ENCODE measurements at regions not wholly inside any gene's neighbourhood (a gene's known extent, or its start where the extent isn't known, plus 50 kb on each side); places are given as distances from the start of the nearest gene placed in this dataset.

DNA sequence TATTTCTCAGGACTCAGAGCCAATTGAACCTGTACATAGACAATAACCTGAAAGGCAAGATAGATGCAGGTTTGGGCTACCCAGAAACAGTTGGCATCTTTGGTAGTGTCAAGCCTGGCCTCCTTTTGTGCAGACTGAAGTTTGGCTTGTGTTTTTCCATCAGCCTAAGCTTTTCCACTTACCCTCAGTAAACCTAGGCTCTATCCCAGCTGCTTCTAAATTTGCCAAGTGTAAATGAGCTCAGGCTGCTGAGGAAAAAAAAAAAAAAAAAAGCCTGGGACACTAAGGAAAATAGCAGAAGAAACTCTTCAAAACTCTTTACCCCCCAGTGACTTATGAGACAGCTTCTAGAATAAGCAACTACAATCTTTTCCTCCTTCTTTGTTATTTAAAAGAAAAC lies 316.3 kb upstream of the SORCS1 start:
- Histone ChIP-seq H3K4me3 (ENCODE audit: low read depth in 1 of 2, low read length in 2 of 2) (no peak overlapping the region), H3K9me3 (ENCODE audit: low read length) (no peaks in the 10 kb centered on the region), H3K9ac (ENCODE audit: low read length) (no peak overlapping the region), H3K4me1 (ENCODE audit: insufficient read depth, low read length) (peaks cover 4% of the 10 kb centered on the region), H3K27me3 (ENCODE audit: control insufficient read depth in 1 of 2, insufficient read depth in 2 of 2, low read length in 2 of 2) (no peaks in the 10 kb centered on the region), H3K36me3 (ENCODE audit: insufficient read depth, low read length) (no peaks in the 10 kb centered on the region), H3K27ac (ENCODE audit: low read depth, low read length) (no peak overlapping the region)

DNA sequence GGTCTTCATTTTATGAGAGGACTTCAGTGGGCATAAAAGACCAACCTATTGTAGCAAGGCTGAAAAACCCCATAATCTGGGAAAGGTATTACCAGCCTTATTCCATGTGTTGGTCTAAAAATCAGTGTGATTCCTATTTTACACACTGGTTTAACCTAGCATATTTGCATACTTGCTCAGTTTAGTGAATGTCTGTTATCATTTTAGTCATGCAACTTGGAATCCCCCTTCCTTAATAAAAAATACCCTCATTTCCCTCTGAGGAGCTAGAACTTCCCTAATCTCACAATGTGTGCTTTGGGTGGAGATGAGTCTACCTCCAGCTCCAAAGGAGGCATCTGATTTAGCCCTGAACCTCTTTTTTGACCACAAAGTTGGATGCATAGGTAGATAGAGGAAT lies 312.8 kb upstream of the SORCS1 start:
- no peak overlapping the region for H3K27ac ChIP-seq (ENCODE audit: low read depth, low read length)
- H3K9ac ChIP-seq (ENCODE audit: low read length), result no peak overlapping the region
- H3K9me3 ChIP-seq (ENCODE audit: low read length), result no peaks in the 10 kb centered on the region
- no peaks in the 10 kb centered on the region for H3K36me3 ChIP-seq (ENCODE audit: insufficient read depth, low read length)
- no peak overlapping the region for H3K4me3 ChIP-seq (ENCODE audit: low read depth in 1 of 2, low read length in 2 of 2)
- peaks cover 4% of the 10 kb centered on the region for H3K4me1 ChIP-seq (ENCODE audit: insufficient read depth, low read length)
- no peaks in the 10 kb centered on the region for H3K27me3 ChIP-seq (ENCODE audit: control insufficient read depth in 1 of 2, insufficient read depth in 2 of 2, low read length in 2 of 2)

DNA sequence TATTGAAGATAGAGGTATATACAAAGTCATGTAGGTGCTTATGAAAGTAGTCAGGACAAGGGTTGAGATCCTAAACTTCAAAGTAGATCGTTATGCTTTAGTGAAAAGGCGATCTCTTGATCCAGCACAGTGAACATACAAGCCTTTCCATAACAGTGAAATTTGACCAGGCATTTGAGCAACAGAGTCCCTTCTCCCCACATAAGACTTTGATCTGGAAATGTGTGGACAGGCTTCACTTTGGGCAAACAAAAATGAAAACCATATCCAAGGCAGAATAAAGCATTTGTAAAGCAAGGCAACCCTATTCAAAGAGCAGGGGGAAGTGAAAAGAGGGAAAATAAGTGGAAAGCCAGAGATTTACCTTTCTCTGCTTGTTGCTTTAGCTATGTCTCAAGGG lies 311.9 kb upstream of the SORCS1 start:
- Histone ChIP-seq H3K9me3 (ENCODE audit: low read length) (no peaks in the 10 kb centered on the region), H3K4me1 (ENCODE audit: insufficient read depth, low read length) (peaks cover 4% of the 10 kb centered on the region), H3K27ac (ENCODE audit: low read depth, low read length) (no peak overlapping the region), H3K36me3 (ENCODE audit: insufficient read depth, low read length) (no peaks in the 10 kb centered on the region), H3K9ac (ENCODE audit: low read length) (no peak overlapping the region), H3K27me3 (ENCODE audit: control insufficient read depth in 1 of 2, insufficient read depth in 2 of 2, low read length in 2 of 2) (no peaks in the 10 kb centered on the region), H3K4me3 (ENCODE audit: low read depth in 1 of 2, low read length in 2 of 2) (no peak overlapping the region)

DNA sequence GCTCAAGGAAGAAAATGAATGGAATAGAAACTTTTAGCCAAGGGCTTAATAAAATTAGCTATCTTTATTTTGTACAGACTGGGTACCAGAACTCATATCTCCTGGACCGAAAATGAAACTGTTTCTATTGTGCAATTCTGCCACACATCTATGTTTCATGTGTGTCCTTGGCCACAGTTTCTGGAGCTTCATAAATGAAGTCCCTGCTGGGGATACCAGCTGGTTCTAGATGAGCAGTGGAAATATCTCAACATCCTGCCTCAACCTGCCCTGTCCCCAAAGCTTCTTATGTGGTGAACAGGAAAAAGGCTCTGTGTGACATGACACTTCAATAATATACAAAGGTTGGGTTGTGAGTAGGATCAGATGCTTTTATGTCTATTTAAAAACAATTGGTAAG lies 310.1 kb upstream of the SORCS1 start:
- peaks cover 4% of the 10 kb centered on the region for H3K4me1 ChIP-seq (ENCODE audit: insufficient read depth, low read length)
- no peaks in the 10 kb centered on the region for H3K9me3 ChIP-seq (ENCODE audit: low read length)
- H3K36me3 ChIP-seq (ENCODE audit: insufficient read depth, low read length), result no peaks in the 10 kb centered on the region
- no peak overlapping the region for H3K27ac ChIP-seq (ENCODE audit: low read depth, low read length)
- no peak overlapping the region for H3K4me3 ChIP-seq (ENCODE audit: low read depth in 1 of 2, low read length in 2 of 2)
- no peak overlapping the region for H3K9ac ChIP-seq (ENCODE audit: low read length)
- H3K27me3 ChIP-seq (ENCODE audit: control insufficient read depth in 1 of 2, insufficient read depth in 2 of 2, low read length in 2 of 2), result no peaks in the 10 kb centered on the region

DNA sequence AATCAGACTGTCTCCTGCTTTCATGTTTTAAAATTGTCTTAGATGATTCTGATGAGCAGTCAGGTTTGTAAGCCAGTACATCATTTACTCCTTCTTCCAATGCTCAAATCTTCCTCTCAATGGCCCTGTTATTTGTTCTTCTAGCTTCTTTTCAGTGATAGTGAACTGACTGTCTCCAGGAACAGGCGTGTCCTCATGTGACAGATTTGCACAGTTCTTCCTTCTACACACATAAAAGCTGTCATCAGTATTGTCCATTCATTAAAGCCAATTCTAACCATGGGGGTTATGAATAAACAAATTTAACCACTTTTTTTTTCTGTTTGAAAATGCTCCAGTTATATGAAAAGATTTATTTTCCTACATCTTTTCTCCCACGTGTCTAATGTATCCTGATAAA lies 308.7 kb upstream of the SORCS1 start:
- H3K4me3 ChIP-seq (ENCODE audit: low read depth in 1 of 2, low read length in 2 of 2), result no peak overlapping the region
- no peaks in the 10 kb centered on the region for H3K36me3 ChIP-seq (ENCODE audit: insufficient read depth, low read length)
- H3K9ac ChIP-seq (ENCODE audit: low read length), result no peak overlapping the region
- H3K4me1 ChIP-seq (ENCODE audit: insufficient read depth, low read length), result peaks cover 4% of the 10 kb centered on the region
- H3K27ac ChIP-seq (ENCODE audit: low read depth, low read length), result no peak overlapping the region
- H3K9me3 ChIP-seq (ENCODE audit: low read length), result no peaks in the 10 kb centered on the region
- H3K27me3 ChIP-seq (ENCODE audit: control insufficient read depth in 1 of 2, insufficient read depth in 2 of 2, low read length in 2 of 2), result no peaks in the 10 kb centered on the region

DNA sequence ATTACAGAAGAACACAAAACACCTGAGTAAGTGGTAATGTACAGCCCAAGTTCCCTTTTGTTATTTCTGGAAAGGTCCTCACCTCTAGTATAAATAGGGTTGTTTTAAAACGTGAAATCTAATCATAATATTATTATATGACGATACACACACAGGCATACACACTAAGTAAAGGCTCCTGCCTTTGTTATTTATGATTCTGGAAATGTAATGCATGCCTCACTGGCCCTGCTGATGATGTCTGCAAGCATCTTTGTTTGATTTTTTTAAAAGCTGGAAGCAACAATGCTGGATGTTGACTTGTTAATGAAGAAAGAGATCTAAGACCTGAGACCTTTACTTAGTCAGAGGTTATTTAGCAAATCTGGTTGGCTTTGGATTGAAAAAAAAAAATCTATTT lies 307.4 kb upstream of the SORCS1 start:
- Histone ChIP-seq H3K27me3 (ENCODE audit: control insufficient read depth in 1 of 2, insufficient read depth in 2 of 2, low read length in 2 of 2) (no peaks in the 10 kb centered on the region), H3K27ac (ENCODE audit: low read depth, low read length) (no peak overlapping the region), H3K9ac (ENCODE audit: low read length) (no peak overlapping the region), H3K4me1 (ENCODE audit: insufficient read depth, low read length) (peaks cover 4% of the 10 kb centered on the region), H3K4me3 (ENCODE audit: low read depth in 1 of 2, low read length in 2 of 2) (no peak overlapping the region), H3K36me3 (ENCODE audit: insufficient read depth, low read length) (no peaks in the 10 kb centered on the region), H3K9me3 (ENCODE audit: low read length) (no peaks in the 10 kb centered on the region)

DNA sequence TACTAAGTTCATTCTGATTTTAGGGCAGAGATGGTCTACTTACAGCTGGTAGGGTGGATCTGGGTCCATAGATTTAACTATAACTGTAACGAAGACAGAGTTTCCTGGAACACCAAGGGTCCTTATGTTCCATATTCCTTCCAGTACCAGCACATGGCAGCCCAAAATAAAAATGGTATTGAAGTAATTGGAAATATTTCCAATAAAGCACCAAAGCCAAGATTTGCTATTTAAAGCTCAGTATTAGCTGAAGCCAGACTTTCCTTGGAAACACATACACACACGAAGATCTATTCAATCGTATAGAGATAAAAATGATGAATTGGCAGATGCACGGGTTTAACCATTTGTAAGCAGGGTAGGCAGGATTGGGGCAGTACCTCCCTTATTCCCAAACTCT lies 289.1 kb upstream of the SORCS1 start:
- Histone ChIP-seq H3K27me3 (ENCODE audit: control insufficient read depth in 1 of 2, insufficient read depth in 2 of 2, low read length in 2 of 2) (no peaks in the 10 kb centered on the region), H3K4me1 (ENCODE audit: insufficient read depth, low read length) (no peaks in the 10 kb centered on the region), H3K36me3 (ENCODE audit: insufficient read depth, low read length) (no peaks in the 10 kb centered on the region), H3K4me3 (ENCODE audit: low read depth in 1 of 2, low read length in 2 of 2) (no peak overlapping the region), H3K9me3 (ENCODE audit: low read length) (no peaks in the 10 kb centered on the region), H3K9ac (ENCODE audit: low read length) (no peak overlapping the region), H3K27ac (ENCODE audit: low read depth, low read length) (no peak overlapping the region)

DNA sequence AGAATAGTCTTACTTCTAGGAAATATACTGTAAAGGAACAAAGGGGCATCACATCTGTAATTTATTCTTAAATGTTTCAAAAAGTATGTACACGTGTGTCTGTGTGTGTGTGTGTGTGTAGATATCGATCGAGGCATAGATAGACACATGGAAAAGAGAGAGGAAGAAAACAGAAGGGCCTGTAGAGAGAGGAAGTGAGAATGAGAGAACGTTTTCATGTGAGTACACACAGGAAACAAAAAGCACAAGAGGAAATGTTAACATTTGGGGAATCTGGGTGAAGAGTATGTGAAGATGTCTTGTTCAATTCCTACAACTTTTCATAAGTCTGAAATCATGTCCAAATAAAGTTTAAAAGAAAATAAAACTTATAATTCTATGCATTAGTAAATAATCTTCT lies 286.5 kb upstream of the SORCS1 start:
- no peaks in the 10 kb centered on the region for H3K36me3 ChIP-seq (ENCODE audit: insufficient read depth, low read length)
- H3K4me3 ChIP-seq (ENCODE audit: low read depth in 1 of 2, low read length in 2 of 2), result no peak overlapping the region
- H3K4me1 ChIP-seq (ENCODE audit: insufficient read depth, low read length), result no peaks in the 10 kb centered on the region
- no peak overlapping the region for H3K9ac ChIP-seq (ENCODE audit: low read length)
- H3K27me3 ChIP-seq (ENCODE audit: control insufficient read depth in 1 of 2, insufficient read depth in 2 of 2, low read length in 2 of 2), result no peaks in the 10 kb centered on the region
- no peaks in the 10 kb centered on the region for H3K9me3 ChIP-seq (ENCODE audit: low read length)
- H3K27ac ChIP-seq (ENCODE audit: low read depth, low read length), result no peak overlapping the region

DNA sequence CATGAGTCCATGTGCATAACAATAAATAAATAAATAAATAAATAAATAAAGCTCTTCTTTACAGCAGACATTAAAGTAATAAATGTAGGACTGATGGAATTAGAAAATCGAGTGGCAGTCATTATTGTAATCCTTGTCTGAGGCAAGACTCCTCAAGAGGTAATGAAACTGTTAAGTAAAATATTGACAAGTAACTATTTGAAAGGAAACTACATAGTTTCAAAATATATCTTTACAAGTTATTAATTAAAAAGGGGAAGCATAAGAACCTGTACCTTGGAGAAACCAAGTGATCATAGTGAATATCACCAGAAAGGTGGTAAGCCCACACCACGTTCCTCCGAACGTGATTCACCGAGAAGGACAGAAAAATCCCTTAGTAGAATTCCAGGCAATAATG lies 285.6 kb upstream of the SORCS1 start:
- Histone ChIP-seq H3K27me3 (ENCODE audit: control insufficient read depth in 1 of 2, insufficient read depth in 2 of 2, low read length in 2 of 2) (no peaks in the 10 kb centered on the region), H3K36me3 (ENCODE audit: insufficient read depth, low read length) (no peaks in the 10 kb centered on the region), H3K4me1 (ENCODE audit: insufficient read depth, low read length) (no peaks in the 10 kb centered on the region), H3K9ac (ENCODE audit: low read length) (no peak overlapping the region), H3K4me3 (ENCODE audit: low read depth in 1 of 2, low read length in 2 of 2) (no peak overlapping the region), H3K9me3 (ENCODE audit: low read length) (no peaks in the 10 kb centered on the region), H3K27ac (ENCODE audit: low read depth, low read length) (no peak overlapping the region)

DNA sequence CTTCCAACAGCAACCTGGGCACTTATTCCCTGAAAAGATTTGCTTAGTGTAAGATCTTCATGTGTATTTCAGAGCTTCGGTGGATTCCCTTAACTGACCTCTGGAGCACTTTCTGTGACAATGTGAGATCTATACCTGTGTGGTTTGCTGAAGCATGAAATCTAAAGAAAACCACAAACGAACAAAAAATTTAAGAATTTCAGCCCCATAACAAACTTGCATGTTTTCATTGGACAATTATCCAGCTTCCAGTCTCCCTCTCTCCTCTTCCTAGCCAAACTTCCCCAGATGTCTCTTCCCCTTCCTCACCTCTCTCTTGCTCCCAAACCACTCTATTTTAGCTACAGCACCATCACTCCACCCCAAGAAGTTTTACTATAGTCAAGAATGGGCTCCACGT lies 279.9 kb upstream of the SORCS1 start:
- Histone ChIP-seq H3K4me1 (ENCODE audit: insufficient read depth, low read length) (no peaks in the 10 kb centered on the region), H3K27me3 (ENCODE audit: control insufficient read depth in 1 of 2, insufficient read depth in 2 of 2, low read length in 2 of 2) (no peaks in the 10 kb centered on the region), H3K4me3 (ENCODE audit: low read depth in 1 of 2, low read length in 2 of 2) (no peak overlapping the region), H3K36me3 (ENCODE audit: insufficient read depth, low read length) (no peaks in the 10 kb centered on the region), H3K27ac (ENCODE audit: low read depth, low read length) (no peak overlapping the region), H3K9me3 (ENCODE audit: low read length) (no peaks in the 10 kb centered on the region), H3K9ac (ENCODE audit: low read length) (no peak overlapping the region)

DNA sequence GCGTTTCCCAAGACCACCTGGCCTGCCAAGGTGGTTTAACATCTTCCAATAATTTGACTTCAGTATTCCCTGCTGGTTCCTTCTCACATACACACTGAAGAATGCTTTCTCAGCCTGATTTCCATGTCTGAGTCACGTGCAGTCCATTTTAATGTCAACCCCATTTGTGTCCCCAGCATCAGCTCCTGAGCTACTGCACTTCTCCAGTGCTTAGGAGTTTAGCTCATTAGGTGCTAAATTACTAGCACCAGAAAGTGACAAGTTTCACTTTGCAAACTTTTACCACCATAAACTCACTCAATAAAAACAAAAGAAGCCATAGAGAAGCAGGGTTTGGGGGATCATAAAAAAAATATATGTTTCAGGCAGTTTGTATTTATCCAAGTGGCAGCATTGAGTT lies 279.3 kb upstream of the SORCS1 start:
- Histone ChIP-seq H3K27me3 (ENCODE audit: control insufficient read depth in 1 of 2, insufficient read depth in 2 of 2, low read length in 2 of 2) (no peaks in the 10 kb centered on the region), H3K36me3 (ENCODE audit: insufficient read depth, low read length) (no peaks in the 10 kb centered on the region), H3K4me1 (ENCODE audit: insufficient read depth, low read length) (no peaks in the 10 kb centered on the region), H3K9me3 (ENCODE audit: low read length) (no peaks in the 10 kb centered on the region), H3K4me3 (ENCODE audit: low read depth in 1 of 2, low read length in 2 of 2) (no peak overlapping the region), H3K9ac (ENCODE audit: low read length) (no peak overlapping the region), H3K27ac (ENCODE audit: low read depth, low read length) (no peak overlapping the region)

DNA sequence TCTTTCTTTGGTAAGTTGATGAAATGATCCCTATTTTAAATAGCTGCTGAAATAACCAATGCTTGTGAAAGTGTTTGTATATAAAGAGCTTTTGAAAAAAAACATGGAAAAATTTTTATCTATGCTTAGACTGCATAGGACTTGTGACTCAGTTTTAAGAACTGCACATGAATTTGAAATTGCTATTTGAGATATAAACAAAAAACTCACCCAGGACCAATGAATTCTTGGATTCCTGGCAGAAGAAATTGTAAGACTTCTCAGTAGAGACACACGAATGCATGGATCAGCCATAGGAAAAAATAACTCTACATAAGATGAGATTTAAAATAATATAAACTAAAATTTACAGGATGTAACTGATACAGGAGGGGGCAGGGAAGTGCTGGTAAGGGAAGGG lies 278.8 kb upstream of the SORCS1 start:
- no peaks in the 10 kb centered on the region for H3K27me3 ChIP-seq (ENCODE audit: control insufficient read depth in 1 of 2, insufficient read depth in 2 of 2, low read length in 2 of 2)
- no peak overlapping the region for H3K4me3 ChIP-seq (ENCODE audit: low read depth in 1 of 2, low read length in 2 of 2)
- no peaks in the 10 kb centered on the region for H3K9me3 ChIP-seq (ENCODE audit: low read length)
- H3K27ac ChIP-seq (ENCODE audit: low read depth, low read length), result no peak overlapping the region
- no peak overlapping the region for H3K9ac ChIP-seq (ENCODE audit: low read length)
- H3K4me1 ChIP-seq (ENCODE audit: insufficient read depth, low read length), result no peaks in the 10 kb centered on the region
- H3K36me3 ChIP-seq (ENCODE audit: insufficient read depth, low read length), result no peaks in the 10 kb centered on the region

Measured in muscle layer of colon (tissue), 2 donors.